HG03095 (cell line): ENCODE measurements at regions not wholly inside any gene's neighbourhood (a gene's known extent, or its start where the extent isn't known, plus 50 kb on each side); places are given as distances from the start of the nearest gene placed in this dataset.
A peak's percentile ranks its signal among the peaks of the same experiment; 100 is the strongest.
"Not testable (repeated sequence)": the region's sequence is repeated elsewhere in the genome, so short reads cannot be mapped to it uniquely, and the experiment has no call there.

Source experiments
- ATAC-seq: cut with Tn5 transposase; IDR thresholded peaks from one replicate; pipeline ENCODE4 v1.9.1; 2021; ENCODE audit warnings: moderate library complexity; ENCODE audit not compliant: unreplicated experiment

- no peak for ATAC-seq
These were observed 173.4 kb downstream of the NDUFS4 start for GRCh38 chr5:53733853-53734252.

DNA sequence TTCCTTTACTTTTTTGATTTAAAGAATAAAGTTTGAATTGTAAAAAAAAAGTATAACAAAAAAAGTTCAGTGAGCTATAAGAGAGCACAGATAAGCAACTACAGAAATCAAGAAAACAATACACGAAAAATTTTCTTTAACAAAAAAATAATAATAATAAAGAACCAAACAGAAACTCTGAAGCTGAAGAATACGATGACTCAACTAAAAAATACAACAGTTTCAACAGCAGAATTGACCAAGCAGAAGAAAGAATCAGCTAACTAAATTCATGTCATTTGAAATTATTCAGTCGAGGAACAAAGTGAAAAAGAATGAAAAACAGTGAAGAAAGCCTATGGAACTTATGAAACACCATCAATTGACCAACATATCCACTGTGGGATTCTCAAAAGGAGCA, 177.7 kb downstream of the NDUFS4 start:
- no peak for ATAC-seq

- ATAC-seq, result no peak
These were observed 178.7 kb downstream of the NDUFS4 start for GRCh38 chr5:53739111-53739510.

DNA sequence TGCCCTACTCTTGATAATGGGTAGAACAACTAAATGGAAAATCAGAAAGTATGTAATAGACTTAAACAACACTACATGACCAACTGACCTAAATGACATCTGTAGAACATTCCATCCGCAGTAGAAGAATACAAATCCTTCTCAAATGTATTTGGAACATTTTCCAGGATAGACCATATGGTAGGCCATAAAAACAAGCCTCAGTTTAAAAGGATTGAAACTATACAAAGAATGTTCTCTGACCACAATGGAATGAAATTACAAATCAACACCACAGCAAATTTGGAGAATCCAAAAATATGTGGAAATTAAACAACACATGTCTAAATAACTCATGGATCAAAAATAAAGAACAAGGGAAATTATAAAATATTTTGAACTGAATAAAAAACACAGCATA, 189.2 kb downstream of the NDUFS4 start:
- ATAC-seq, result no peak

GRCh38 chr5:53752282-53752681, 191.8 kb downstream of the NDUFS4 start:
- ATAC-seq, result not testable (repeated sequence)

DNA sequence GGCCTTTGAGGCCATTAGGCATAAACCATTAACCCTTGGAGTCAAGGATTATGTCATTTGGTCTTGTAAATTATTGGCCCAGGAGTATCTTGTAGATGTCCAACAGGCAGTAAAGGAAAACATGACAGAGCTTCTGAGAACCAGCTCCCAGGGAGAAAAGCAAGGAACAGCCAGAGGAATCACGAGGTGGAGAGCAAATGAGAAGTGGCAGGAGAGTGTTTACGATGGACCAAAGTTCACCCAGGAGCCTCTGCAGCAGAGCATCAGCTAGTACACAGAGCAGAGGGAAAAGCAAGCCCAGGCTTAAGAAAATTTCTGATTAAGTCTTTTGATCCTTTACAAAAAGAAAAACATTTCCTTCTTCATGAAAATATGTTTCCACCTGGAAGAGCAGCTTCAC, 206.2 kb downstream of the NDUFS4 start:
- no peak for ATAC-seq

DNA sequence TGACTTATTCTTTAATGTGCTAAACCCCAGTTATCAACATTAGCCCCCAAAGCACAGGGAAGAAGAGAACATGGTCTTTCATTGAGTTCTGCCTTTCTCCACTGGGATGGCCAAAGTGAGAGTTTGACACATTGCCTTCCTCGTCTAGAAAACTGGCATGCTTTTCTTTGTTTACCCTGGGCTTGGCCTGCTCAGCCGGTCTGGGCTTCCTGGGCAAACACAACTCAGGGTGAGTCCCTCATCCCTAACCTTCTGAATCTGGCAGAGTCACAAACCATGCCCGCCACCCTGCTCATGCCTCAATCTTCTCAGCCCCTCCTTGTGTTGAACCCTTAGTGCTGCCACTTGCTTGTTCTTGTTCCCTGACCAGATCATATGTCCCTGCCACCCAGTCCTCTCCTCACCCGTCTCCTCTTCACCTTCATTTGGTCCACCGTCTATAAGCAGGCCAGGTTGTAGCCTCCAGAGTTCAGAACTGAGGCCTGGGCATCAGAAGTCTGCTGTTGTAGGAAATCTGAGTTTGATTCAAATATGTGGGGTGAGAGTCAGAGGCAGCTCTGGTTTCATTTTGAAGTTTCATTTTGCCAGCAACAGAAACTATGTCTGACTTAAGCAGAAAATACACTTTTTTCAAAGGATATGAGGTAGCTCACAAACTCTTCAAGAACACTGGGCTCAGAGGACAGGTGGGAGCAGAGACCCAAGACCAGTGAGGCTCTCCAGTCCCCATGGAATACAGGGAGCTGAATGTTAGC, 217.6 kb downstream of the NDUFS4 start:
- peak; percentile 67 for ATAC-seq

GRCh38 chr5:53779541-53779981, 219.1 kb downstream of the NDUFS4 start:
- no peak for ATAC-seq

- no peak for ATAC-seq
These were observed 222.2 kb downstream of the NDUFS4 start for GRCh38 chr5:53782620-53783019.

DNA sequence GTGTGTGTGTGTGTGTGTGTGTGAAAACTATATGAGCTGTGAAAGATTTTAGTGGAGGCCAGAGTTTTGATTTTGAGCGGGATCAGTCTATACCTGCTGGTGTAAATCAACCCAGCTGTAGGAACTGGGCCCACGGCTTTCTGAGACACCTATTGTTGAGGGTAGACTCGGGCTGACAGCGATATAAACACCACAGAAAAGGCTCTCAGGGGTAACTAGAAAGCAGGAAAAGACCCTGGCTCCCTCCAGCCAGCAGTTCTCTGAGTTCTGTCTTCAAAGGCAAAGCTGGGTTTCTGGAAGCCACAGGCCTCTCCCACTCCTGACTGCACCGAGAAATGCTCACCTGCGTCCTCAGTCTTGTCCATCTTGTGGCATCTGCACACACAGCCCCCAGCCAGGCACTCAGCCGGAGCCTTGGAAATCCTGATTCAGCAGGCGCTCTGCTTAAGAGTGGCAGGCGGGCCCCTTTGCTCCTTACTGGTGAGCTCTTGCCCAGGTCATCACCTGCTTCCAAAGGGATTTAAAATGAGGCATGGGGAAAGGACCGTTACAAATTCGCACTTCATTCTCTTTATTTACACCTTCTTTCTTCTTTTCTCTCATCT, 223.3 kb downstream of the NDUFS4 start:
- no peak for ATAC-seq

DNA sequence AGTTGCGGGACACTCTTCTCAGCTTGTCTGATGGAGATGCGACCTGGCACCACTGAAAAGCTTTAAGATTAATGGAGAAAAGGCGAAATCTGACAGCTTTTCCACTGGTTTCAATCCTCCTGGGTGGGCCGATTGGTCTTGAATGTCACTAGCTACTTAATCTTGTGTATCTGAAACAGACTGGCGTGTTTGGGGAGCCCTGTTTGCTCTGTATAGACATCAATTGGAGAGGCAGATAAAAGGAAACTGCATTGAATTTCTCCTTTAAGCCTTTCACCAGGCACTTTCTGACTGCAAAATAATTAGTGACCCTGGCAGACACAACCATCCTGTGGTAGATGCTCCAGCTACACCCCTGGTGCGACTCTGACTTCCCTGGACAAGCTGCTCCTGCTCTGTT, 224.2 kb downstream of the NDUFS4 start:
- no peak for ATAC-seq

DNA sequence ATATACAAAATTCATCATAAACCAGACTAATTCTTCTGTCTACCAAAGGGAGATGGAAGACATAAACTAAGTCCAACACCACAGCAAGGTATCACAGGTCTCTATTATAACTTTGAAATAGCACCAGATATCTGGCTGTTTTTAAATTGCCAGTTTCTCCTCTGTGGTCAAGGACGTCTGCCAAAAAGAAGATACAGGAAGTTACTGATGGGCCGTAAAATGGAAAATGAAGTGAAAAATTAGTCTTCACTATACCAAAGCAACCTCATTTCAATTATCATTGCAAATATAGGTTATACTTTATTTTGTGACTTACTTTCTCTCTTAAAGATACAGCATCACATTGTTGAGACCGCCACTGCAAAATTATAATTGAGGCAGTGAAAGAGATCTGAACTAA, 225.5 kb downstream of the NDUFS4 start:
- ATAC-seq, result no peak

DNA sequence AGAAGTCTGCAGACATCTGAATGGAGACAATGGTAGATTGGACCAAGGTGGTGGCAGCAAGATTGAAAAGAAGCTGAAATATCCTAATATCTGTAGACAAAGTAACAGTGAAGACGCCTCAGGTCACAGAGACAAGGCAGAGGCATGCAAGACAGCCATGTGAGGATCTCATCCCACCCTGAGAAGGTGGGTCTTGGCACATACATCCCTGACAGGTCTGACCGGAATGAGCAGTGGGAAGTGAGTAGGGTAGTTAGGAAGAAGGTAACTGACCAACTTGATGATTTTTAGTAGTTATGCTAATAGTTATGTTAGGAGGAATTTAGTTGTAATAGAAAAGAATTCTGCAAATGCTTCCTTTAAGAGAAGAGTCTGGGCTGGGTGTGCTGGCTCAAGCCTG, 229.6 kb downstream of the NDUFS4 start:
- no peak for ATAC-seq

- no peak for ATAC-seq
These were observed 231.9 kb downstream of the NDUFS4 start for GRCh38 chr5:53792338-53792737.

- ATAC-seq, result not testable (repeated sequence)
These were observed 239.2 kb downstream of the NDUFS4 start for GRCh38 chr5:53799644-53800043.

- not testable (repeated sequence) for ATAC-seq
These were observed 248.0 kb downstream of the NDUFS4 start for GRCh38 chr5:53808392-53808791.

- ATAC-seq, result no peak
These were observed 254.4 kb downstream of the NDUFS4 start for GRCh38 chr5:53814819-53815218.

- no peak for ATAC-seq
These were observed 255.0 kb downstream of the NDUFS4 start for GRCh38 chr5:53815471-53815870.

DNA sequence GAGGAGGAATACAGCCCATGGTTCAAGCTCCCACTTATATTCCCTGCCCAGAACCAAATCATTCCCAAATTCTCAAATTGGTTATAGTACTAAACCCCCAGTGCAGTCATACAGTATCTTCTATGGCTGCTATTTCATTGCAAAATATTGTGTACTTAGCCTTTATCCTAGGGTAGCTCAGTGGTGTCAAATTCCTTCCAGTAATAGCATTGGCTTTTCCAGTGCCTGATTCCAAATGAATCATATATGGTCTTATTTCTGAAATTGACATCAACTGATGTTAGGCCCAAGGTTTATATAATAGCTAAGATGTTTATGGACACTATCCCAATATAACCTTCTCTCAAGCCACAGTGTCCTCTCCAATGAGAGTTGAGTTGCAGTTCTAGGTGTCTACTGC, 256.7 kb downstream of the NDUFS4 start:
- no peak for ATAC-seq

DNA sequence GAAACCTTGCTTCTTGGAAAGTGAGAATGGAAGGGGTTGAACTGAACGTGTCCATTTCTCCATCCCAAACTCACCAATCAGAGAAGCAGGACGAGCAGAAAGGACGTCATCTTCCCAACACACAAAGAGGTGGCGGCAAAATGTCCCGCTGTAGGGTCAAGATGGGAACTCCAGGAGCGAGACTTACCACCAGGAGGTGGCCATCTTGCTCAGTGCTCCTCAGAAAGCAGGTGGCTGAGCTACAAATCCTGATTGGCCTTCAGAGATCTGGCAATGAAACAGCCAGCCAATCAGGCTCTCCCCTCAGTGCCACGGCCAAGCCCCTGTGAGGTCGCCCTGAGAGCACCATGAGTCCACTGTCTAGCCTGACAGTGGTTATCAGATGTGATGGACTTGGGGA, 259.0 kb downstream of the NDUFS4 start:
- ATAC-seq, result no peak

DNA sequence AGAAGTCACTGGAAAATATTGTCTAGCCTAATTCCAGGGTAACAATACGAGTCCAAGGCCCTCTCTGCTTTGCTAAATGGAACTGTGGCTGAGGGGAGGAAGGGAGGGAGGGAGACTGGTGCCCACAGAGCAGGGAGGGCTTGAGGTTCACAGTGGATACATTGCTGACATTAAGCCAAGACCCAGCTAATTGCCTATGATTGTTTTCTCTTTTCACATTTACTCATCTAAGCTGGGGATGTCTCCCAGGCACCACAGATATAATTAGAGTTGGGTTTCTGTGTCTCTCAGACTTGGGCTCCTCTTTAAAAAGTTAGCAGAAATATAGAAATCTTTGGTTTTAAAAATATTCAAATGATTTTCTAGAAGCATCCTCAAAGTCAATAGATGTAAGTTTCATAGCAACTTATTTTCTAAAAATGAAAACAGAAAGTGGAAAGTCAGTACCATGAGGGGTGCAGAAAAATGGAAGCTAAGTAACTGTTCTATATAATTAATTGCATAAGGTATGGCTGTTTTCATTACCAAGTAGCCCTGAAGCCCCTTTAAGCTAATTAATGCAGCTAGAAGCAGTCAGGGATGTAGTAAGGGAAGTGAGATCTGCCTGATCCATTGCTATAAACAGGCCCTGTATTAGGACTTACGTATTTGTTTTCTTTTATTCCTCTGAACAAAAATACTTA, 259.8 kb downstream of the NDUFS4 start:
- peak; percentile 44 for ATAC-seq

- peak; percentile 95 for ATAC-seq
These were observed 260.3 kb downstream of the NDUFS4 start for GRCh38 chr5:53820802-53821171.
